ENCODE measurements at regions not wholly inside any gene's neighbourhood (a gene's known extent, or its start where the extent isn't known, plus 50 kb on each side); places are given as distances from the start of the nearest gene placed in this dataset.
"Not testable (repeated sequence)": the region's sequence is repeated elsewhere in the genome, so short reads cannot be mapped to it uniquely, and the experiment has no call there.

DNA sequence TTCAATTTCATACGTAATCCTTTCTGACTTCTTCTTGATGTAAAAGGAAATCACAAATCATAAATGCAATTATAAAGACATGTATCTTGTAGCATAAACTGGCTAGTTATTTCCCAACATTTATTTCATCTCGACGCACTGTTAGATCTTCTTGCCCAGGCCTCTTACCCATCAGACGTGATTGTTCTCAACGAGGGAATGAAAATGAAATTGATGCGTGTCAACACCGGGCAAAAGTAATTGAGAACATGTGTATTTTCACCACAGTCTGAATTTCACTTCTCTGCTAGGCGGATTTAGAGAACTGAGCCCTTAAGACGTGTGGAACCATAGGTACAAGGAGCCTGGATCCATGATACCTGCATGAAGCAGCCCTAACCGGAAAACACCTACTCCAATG lies 519.7 kb downstream of the KCNT2 start:
- DNase-seq: no peak

DNA sequence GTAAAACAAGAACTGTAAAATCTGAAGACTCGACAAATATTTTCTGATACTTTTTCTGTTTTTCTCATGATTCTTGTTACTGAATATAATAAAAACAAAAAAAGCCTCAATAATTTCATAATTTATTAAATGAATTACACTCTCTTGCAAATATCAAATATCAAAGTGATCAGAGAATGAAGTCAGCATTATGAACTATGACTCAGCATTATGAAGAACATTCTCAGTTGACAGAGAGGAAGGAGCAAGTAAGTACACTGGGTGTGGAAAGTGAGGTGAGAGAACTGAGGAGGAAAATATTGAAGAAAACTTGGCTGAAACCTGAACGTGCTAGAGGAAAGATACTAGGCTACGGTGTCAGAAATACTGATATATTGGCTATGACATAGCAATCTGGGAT lies 529.5 kb downstream of the KCNT2 start:
- no peak for DNase-seq

GRCh38 chr1:196075621-196076020 lies 532.6 kb downstream of the KCNT2 start:
- no peak for DNase-seq

DNA sequence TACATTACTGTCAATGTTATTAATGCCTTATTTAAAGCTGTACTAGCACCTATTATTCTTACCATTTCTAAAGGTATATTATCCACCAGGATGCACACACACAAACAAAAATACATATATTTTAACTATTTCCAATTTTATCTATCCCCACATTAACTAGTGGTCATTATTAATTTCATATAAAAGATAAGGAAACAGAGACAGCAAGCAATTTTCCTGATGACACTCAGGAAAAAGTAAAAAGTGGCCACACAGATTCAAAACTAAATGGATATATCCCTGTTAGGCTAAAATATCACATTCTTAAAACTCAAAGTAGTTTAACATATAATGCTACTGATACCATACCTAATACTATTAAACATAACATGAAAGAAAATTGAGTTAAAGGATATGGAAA lies 534.1 kb downstream of the KCNT2 start:
- no peak for DNase-seq

DNA sequence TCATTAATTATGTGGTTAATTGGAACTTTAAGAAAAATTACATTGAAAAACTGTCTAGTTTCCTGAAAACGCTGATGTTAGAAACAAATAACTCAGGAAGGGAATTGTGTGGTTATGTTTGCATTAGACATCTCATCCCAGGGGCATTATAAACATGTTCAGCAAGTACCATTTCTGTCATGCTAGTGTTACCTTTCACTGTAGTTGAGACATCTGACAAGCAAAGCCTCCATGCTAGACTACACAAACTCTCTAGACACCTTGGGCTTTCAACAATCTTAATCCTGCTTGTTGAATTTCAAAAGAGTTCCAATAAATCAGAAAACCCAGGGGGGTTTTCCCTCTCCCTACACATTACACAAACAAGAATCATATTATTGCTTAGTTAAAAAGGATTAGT lies 536.8 kb downstream of the KCNT2 start:
- DNase-seq: no peak

GRCh38 chr1:196070940-196071339 lies 537.3 kb downstream of the KCNT2 start:
- DNase-seq: no peak

DNA sequence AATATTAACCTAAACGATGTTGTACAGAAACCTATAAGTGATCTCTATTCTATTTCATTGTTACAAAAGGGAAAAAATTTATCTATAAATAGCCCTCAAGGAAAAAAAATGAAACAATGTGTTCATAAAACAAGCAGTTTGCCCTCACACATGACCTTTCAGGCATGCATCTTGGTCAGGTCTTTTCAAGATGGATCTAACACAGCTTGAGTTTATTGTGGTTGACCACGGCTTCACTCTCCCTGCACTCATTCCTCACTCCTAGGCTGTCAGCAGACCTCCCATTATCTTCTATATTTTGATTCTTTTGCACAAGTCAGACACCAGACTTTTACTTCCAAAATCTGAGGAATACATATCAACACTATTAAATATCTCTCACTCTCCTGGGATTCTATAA lies 544.3 kb downstream of the KCNT2 start:
- no peak for DNase-seq

DNA sequence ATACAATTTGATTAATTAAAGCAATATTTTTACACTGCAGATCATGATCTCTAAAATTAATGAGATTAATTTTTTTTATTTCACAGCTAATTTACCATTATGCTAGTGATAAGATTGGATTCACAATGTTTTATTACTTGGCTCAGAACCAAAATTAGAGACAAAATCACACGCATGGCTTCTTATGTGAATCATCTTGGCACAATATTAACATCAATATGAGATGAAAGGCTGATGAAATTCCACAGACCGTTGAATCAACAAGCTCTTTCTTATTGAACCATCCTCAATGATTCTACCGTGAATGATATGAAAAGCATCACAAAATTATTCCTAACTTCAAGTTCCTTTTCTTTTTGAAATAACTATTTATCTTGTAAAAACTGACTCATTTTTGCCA lies 544.9 kb downstream of the KCNT2 start:
- no peak for DNase-seq

DNA sequence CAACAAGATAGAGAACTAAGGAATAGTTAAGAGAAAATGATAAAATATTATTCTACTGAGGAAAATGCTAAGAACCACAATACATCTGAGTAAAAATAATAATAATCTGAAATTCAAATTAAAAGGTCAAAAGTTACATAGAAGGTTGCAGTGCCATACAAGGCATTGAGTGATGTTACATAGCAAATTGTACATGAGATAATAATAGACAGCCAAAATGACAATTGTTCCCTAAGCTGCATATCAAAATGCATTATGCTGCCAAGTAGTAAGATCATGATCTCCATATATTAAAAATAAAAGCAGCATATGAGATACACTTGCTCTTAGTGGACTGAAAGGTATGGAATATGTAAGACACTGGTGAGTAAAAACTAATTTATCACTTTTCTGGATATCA lies 547.7 kb downstream of the KCNT2 start:
- no peak for DNase-seq

DNA sequence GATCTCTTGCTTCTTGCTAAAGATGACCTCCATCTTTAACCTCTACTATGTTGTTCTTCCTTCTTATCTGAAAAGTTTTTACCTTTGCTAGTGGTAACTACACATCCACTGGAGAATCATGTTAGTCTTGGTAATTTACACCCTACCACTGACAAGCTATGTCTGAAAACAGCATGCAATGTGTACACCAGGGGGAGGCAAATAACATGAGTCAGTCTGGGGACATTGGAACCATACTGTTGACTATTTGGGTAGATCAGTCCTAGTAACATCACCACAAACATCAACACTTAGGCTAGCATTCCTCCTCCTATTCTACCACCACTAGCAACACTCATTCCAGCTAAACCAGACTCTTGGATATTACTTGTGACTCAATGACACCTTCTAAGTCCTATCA lies 549.0 kb downstream of the KCNT2 start:
- DNase-seq: no peak

DNA sequence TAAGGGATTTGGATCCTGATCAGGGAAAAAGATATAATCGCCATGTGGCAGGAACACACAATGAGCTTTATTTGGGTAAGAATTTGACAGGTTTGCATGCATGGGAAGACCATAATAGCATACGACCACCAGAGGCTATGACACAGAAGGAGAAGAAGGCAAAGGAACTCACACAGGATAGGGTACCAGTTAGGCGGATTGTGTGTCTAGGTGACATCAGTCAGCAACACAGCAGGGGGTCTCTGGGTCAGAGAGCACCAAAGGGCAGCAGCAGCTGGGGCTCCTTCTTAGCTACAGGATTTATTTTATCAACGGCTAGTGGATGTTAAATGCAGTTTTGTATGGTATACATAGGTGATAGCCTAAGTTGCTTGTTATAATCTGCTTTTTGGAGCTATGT lies 551.3 kb downstream of the KCNT2 start:
- DNase-seq: no peak

DNA sequence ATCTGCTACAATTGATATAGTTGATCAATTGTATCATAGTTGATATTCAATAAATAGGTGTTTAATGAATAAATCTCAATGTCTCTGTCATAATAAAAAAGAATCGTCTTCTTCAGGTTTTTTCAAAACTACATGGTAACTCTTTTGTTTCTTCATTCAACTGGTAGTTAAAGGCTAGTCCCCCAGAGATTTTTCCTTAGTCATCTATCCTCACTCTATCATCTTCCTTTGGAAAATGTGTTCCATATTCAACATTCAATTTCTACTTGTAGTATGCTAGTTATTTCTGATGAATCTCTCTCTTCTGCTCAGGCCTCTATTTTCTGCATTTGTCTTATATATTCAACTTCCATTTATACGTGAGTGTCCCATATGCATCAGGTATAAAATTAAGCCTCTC lies 558.8 kb downstream of the KCNT2 start:
- DNase-seq: no peak

- DNase-seq: no peak
Observed at GRCh38 chr1:196043268-196043667, 565.0 kb downstream of the KCNT2 start.

- no peak for DNase-seq
Observed at GRCh38 chr1:196034080-196034706, 574.0 kb downstream of the KCNT2 start.

DNA sequence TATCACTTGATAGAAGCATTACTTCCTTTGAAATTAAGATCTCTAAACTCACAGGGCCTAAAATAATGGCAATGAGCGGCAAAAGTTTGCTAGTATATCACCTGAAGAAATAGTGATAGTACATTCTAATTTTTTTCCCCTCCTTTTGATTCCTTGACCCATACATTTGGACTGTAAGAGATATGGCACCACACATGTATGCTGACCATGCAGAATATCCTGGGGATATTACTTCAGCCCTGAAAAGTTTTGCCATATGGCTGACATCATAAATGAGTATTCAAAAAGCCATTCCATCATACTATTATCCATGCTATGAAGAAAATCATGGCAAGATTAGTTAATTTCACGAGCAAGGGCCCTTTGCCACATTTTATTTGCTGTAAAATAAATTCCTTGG lies 576.9 kb downstream of the KCNT2 start:
- not testable (repeated sequence) for DNase-seq

- DNase-seq: no peak
Observed at GRCh38 chr1:196030455-196030854, 577.8 kb downstream of the KCNT2 start.

DNA sequence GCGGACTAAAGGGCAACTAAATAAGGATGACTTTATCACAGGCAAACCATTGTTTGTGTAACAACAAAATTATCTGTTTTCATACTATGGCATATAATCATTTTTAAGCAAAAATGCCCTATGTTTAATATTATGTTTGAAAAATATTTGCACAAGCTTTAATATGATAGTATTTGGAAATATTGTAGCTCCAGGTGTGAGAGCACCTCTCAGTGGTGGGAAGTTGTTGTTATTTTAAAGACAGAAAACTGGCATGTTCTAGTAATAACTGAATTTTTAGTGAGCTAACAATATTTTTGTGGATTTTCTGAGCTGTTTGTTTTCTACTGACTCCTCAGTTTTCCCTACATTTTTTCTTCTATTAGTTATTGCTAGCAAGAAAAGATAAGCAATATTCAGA lies 578.8 kb downstream of the KCNT2 start:
- DNase-seq: no peak

DNA sequence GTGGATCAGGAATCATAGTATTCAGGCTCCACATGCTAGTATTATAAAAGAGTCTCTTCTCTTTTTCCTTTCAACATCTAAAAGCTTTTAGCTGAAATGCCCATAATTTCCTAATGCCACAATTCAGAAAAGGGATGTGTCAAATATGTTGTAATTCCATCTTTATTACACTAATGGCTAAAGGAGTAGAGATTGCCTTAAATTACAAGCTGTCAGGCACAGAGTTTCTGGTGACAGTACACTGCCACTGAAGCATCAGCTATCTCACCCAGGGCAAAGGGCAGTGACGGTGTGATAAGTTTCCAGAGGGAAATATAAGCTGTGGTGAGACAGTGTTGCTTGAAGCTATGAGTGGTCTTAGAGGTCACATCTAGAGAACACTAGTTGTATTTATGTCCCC lies 581.1 kb downstream of the KCNT2 start:
- no peak for DNase-seq

GRCh38 chr1:196021174-196021573 lies 587.1 kb downstream of the KCNT2 start:
- not testable (repeated sequence) for DNase-seq

DNA sequence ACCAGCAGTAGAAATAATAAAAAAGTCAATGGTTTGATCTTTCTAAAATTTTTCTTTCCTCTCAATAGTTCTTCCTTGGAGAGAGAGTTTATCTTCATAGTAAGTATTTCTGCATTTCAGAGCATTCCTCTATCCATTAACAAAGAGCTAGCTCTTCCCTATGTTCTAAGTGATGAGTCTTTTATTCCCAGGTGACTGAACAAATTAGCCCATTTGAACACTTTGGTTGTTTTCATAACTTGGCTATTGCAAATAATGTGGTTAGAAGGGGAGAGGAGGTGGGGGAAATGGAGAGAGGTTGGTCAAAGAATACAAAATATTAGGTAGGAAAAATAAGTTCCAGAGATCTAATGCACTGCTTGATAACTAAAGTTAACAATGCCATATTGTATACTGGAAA lies 598.9 kb downstream of the KCNT2 start:
- DNase-seq: no peak

DNA sequence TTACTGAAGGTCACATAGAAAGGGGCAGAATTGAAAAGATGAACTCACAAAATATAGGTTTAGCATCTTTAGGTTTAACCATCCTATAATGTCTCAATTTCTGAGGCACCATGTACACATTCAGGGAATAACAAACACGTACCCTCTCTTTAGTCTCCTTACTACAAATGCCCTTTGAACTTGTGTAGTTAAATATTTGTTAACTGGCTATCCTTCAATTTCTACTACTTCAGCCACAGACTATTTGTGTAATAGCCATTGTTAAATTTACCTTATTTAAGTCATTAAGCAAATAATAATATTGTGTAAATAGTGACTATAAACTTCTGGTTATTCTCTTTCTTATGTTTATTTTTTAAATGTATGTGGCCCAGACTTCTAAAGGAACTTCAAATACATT lies 600.5 kb downstream of the KCNT2 start:
- no peak for DNase-seq

GRCh38 chr1:196005426-196005825 lies 602.8 kb downstream of the KCNT2 start:
- no peak for DNase-seq

GRCh38 chr1:196004388-196004787 lies 603.9 kb downstream of the KCNT2 start:
- DNase-seq: not testable (repeated sequence)

GRCh38 chr1:196002906-196003305 lies 605.3 kb downstream of the KCNT2 start:
- no peak for DNase-seq

DNA sequence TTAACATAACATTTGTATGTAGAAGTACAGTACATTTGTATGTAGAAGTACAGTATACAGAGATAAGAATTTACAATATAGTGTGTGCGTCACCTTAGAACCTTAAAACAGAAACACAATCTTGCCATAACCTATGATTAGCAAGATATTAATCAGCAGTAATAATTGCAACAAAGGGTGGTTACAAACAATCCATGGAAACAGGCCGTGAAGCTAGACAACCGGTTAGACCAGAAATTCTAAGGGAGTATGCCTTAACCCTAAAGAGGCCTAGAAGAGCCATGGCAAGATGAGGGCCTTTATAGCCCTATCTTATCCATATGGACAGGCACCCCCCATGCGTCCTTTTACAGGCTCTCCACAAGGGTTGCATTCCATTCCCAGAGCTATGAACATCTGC lies 605.9 kb downstream of the KCNT2 start:
- DNase-seq: not testable (repeated sequence)

GRCh38 chr1:196001188-196001587 lies 607.1 kb downstream of the KCNT2 start:
- DNase-seq: no peak
